ENCODE measurements at regions not wholly inside any gene's neighbourhood (a gene's known extent, or its start where the extent isn't known, plus 50 kb on each side); places are given as distances from the start of the nearest gene placed in this dataset.

DNA sequence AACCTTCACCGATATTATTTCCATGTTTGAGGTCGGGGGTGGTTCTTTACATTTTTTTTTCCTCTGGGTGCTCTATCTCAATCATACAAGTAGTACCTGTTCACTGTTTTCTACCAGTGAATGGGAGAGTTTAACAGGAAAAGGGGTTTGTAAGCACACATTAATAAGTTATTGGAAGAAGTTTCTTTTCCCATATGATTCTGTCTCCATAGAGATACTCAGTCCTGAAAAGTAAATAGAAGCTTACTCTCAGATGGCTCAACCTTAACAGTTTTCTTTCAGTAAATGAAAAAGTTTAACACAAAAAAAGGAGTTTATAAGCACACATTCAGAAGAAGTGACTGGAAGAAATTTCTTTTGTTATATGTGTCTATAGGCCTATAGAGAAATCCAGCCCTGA lies 995.6 kb upstream of the SLC39A10 start:
- TF ChIP-seq, protein P1, sequence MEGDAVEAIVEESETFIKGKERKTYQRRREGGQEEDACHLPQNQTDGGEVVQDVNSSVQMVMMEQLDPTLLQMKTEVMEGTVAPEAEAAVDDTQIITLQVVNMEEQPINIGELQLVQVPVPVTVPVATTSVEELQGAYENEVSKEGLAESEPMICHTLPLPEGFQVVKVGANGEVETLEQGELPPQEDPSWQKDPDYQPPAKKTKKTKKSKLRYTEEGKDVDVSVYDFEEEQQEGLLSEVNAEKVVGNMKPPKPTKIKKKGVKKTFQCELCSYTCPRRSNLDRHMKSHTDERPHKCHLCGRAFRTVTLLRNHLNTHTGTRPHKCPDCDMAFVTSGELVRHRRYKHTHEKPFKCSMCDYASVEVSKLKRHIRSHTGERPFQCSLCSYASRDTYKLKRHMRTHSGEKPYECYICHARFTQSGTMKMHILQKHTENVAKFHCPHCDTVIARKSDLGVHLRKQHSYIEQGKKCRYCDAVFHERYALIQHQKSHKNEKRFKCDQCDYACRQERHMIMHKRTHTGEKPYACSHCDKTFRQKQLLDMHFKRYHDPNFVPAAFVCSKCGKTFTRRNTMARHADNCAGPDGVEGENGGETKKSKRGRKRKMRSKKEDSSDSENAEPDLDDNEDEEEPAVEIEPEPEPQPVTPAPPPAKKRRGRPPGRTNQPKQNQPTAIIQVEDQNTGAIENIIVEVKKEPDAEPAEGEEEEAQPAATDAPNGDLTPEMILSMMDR (IDR thresholded peaks at IDR 0.05; ENCODE audit: poor library complexity) = no peak
- TF ChIP-seq EZH2 (IDR thresholded peaks at IDR 0.05; ENCODE audit: borderline replicate concordance) (no peak), EZH2phosphoT487 (IDR thresholded peaks at IDR 0.05; ENCODE audit: low read depth, severe bottlenecking, unreplicated experiment) (no peak)

Data from hepatocyte (in vitro differentiated cells).